Tibial nerve (tissue), 4 donors: ENCODE measurements at regions not wholly inside any gene's neighbourhood (a gene's known extent, or its start where the extent isn't known, plus 50 kb on each side); places are given as distances from the start of the nearest gene placed in this dataset.

ENCODE experiments used
- EP300 ChIP-seq, 2 donors: sonication (generic); formaldehyde crosslinking; IDR thresholded peaks; one replicate each; pipeline ENCODE4 v1.6.1; 2017; ENCODE audit warnings: antibody characterized with exemption in 2 of 2, mild to moderate bottlenecking in 1 of 2
- POLR2A ChIP-seq, 2 donors: fragments of 450-650 bp; IDR thresholded peaks; one replicate each; pipeline ENCODE4 v1.6.1; 2017; ENCODE audit warnings: antibody characterized with exemption in 2 of 2, mild to moderate bottlenecking in 2 of 2, moderate library complexity in 2 of 2
- TF ChIP-seq, protein P1 (sequence below), 5 experiments: fragments of 200-600 bp in 3 of 5; fragments of 450-650 bp in 2 of 5; sonication (generic) in 3 of 5; IDR thresholded peaks; one replicate each; pipeline ENCODE4 v1.5.1; 2016 to 2019; ENCODE audit warnings: antibody characterized with exemption in 5 of 5, mild to moderate bottlenecking in 3 of 5, moderate library complexity in 2 of 5

DNA sequence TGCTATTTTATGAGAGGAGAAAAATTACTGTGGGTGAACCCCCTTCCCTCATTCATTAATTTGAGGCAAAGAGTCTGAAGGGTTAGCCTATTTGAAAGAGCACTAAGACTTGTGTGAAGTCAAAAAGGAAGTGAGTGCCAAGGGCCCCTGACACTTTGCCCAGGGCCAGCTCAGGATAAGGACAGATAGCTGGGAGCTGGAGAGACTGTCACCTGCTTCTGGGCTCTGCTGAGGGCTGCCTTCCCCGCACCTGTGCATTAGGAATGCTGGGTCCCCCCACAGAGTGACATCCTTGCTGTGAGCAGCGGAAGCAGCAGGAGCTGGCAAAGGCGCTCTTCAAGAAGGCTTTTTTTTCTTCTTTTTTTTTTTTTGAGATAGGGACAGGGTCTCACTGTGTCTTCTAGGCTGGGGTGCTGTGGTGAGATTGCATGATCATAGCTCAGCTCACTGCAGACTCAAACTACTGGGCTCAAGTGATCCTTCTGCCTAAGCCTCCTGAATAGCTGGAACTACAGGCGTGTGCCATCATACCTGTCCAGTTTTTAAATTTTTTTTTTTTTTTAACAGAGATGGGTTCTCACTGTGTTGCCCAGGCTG lies 148.3 kb downstream of the AQP4 start:
- TF ChIP-seq, protein P1, sequence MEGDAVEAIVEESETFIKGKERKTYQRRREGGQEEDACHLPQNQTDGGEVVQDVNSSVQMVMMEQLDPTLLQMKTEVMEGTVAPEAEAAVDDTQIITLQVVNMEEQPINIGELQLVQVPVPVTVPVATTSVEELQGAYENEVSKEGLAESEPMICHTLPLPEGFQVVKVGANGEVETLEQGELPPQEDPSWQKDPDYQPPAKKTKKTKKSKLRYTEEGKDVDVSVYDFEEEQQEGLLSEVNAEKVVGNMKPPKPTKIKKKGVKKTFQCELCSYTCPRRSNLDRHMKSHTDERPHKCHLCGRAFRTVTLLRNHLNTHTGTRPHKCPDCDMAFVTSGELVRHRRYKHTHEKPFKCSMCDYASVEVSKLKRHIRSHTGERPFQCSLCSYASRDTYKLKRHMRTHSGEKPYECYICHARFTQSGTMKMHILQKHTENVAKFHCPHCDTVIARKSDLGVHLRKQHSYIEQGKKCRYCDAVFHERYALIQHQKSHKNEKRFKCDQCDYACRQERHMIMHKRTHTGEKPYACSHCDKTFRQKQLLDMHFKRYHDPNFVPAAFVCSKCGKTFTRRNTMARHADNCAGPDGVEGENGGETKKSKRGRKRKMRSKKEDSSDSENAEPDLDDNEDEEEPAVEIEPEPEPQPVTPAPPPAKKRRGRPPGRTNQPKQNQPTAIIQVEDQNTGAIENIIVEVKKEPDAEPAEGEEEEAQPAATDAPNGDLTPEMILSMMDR (IDR thresholded peaks at IDR 0.05) = no peak
- TF ChIP-seq POLR2A (IDR thresholded peaks at IDR 0.05) = no peak
- no peak for TF ChIP-seq EP300 (IDR thresholded peaks at IDR 0.05)
